Large intestine (tissue), 3 donors: ENCODE measurements at regions not wholly inside any gene's neighbourhood (a gene's known extent, or its start where the extent isn't known, plus 50 kb on each side); places are given as distances from the start of the nearest gene placed in this dataset.

Experiments used
- DNase-seq, 2 donors: peaks; one replicate each; pipeline versions ENCODE4 v3.0.0 to v3.0.0-alpha.2; 2013
- H3K27ac ChIP-seq: one replicate; pipeline ENCODE4 v1.5.1; 2013; ENCODE audit warnings: low read length
- H3K27me3 ChIP-seq: 2 replicates; pipeline ENCODE4 v1.6.1; 2013; ENCODE audit warnings: low read length; ENCODE audit not compliant: control insufficient read depth, insufficient read depth
- H3K36me3 ChIP-seq: 2 replicates; pipeline ENCODE4 v1.6.1; 2013; ENCODE audit warnings: low read length; ENCODE audit not compliant: control insufficient read depth, insufficient read depth
- H3K4me1 ChIP-seq: one replicate; pipeline ENCODE4 v1.6.1; 2013; ENCODE audit warnings: low read length; ENCODE audit not compliant: control insufficient read depth, insufficient read depth
- H3K4me3 ChIP-seq: one replicate; pipeline ENCODE4 v1.5.1; 2013; ENCODE audit warnings: low read length
- H3K9me3 ChIP-seq: one replicate; pipeline ENCODE4 v1.6.1; 2013; ENCODE audit warnings: mild to moderate bottlenecking, low read depth, low read length, moderate library complexity; ENCODE audit not compliant: control insufficient read depth
- WGBS: methylation state at CpG from one replicate; pipeline ENCODE4 v1.1.5; 2013; ENCODE audit warnings: low lambda C conversion rate; ENCODE audit not compliant: insufficient coverage; 5-methylcytosine and 5-hydroxymethylcytosine counted together

GRCh38 chr5:142509026-142509425 lies 176.9 kb downstream of the FGF1 start:
- Histone ChIP-seq H3K36me3 (no peaks in the 10 kb centered on the region), H3K9me3 (no peaks in the 10 kb centered on the region), H3K4me1 (peaks cover 45% of the 10 kb centered on the region), H3K27me3 (no peaks in the 10 kb centered on the region), H3K4me3 (no peak overlapping the region), H3K27ac (no peak overlapping the region)
- DNase-seq = no peak
- WGBS = no CpG with 5 or more reads among the region's 1 CpG

GRCh38 chr5:142508591-142508990 lies 177.3 kb downstream of the FGF1 start:
- Histone ChIP-seq H3K4me3 (no peak overlapping the region), H3K9me3 (no peaks in the 10 kb centered on the region), H3K4me1 (peaks cover 45% of the 10 kb centered on the region), H3K27me3 (no peaks in the 10 kb centered on the region), H3K36me3 (no peaks in the 10 kb centered on the region), H3K27ac (peak overlapping the region; percentile 77)
- 50% methylated on average over 1 of the region's 2 CpGs for WGBS
- DNase-seq = peak in 1 of 2 donors; percentile 50

GRCh38 chr5:142507531-142508372 lies 178.1 kb downstream of the FGF1 start:
- DNase-seq = peak; percentile 47 to 80
- H3K27me3 ChIP-seq = no peaks in the 10 kb centered on the region
- no peaks in the 10 kb centered on the region for H3K36me3 ChIP-seq
- peak overlapping the region; percentile 77 for H3K27ac ChIP-seq
- 100% methylated on average over 1 of the region's 21 CpGs for WGBS
- peaks cover 44% of the 10 kb centered on the region for H3K4me1 ChIP-seq
- H3K4me3 ChIP-seq = no peak overlapping the region
- H3K9me3 ChIP-seq = no peaks in the 10 kb centered on the region

GRCh38 chr5:142506756-142507155 lies 179.1 kb downstream of the FGF1 start:
- no peaks in the 10 kb centered on the region for H3K36me3 ChIP-seq
- no peaks in the 10 kb centered on the region for H3K27me3 ChIP-seq
- WGBS = 100% methylated on average over 1 of the region's 4 CpGs
- H3K4me1 ChIP-seq = peaks cover 35% of the 10 kb centered on the region
- no peaks in the 10 kb centered on the region for H3K9me3 ChIP-seq
- no peak overlapping the region for H3K4me3 ChIP-seq
- no peak overlapping the region for H3K27ac ChIP-seq
- no peak for DNase-seq

GRCh38 chr5:142506046-142506445 lies 179.8 kb downstream of the FGF1 start:
- no peaks in the 10 kb centered on the region for H3K36me3 ChIP-seq
- H3K4me3 ChIP-seq = no peak overlapping the region
- H3K27me3 ChIP-seq = no peaks in the 10 kb centered on the region
- H3K27ac ChIP-seq = no peak overlapping the region
- DNase-seq = no peak
- peaks cover 29% of the 10 kb centered on the region for H3K4me1 ChIP-seq
- no peaks in the 10 kb centered on the region for H3K9me3 ChIP-seq
- WGBS = no CpG with 5 or more reads among the region's 1 CpG

GRCh38 chr5:142501890-142502289 lies 177.1 kb upstream of the SPRY4 start:
- no CpG with 5 or more reads among the region's 3 CpGs for WGBS
- no peak for DNase-seq
- Histone ChIP-seq H3K4me1 (peaks cover 5% of the 10 kb centered on the region), H3K36me3 (no peaks in the 10 kb centered on the region), H3K27me3 (no peaks in the 10 kb centered on the region), H3K4me3 (no peak overlapping the region), H3K27ac (no peak overlapping the region), H3K9me3 (no peaks in the 10 kb centered on the region)

- no peaks in the 10 kb centered on the region for H3K9me3 ChIP-seq
- no peaks in the 10 kb centered on the region for H3K27me3 ChIP-seq
- DNase-seq = no peak
- H3K36me3 ChIP-seq = no peaks in the 10 kb centered on the region
- H3K4me1 ChIP-seq = peaks cover 5% of the 10 kb centered on the region
- no peak overlapping the region for H3K4me3 ChIP-seq
- no peak overlapping the region for H3K27ac ChIP-seq
- 73% methylated on average over 2 of the region's 3 CpGs for whole genome bisulfite sequencing
Observed at GRCh38 chr5:142500227-142500905, 175.5 kb upstream of the SPRY4 start.

GRCh38 chr5:142499591-142500226 lies 174.9 kb upstream of the SPRY4 start:
- WGBS = no CpG with 5 or more reads among the region's 6 CpGs
- DNase-seq = peak; percentile 22 to 69
- no peaks in the 10 kb centered on the region for H3K36me3 ChIP-seq
- H3K27me3 ChIP-seq = no peaks in the 10 kb centered on the region
- no peak overlapping the region for H3K4me3 ChIP-seq
- H3K27ac ChIP-seq = no peak overlapping the region
- peaks cover 5% of the 10 kb centered on the region for H3K4me1 ChIP-seq
- H3K9me3 ChIP-seq = no peaks in the 10 kb centered on the region

GRCh38 chr5:142498298-142498697 lies 173.5 kb upstream of the SPRY4 start:
- Histone ChIP-seq H3K4me3 (no peak overlapping the region), H3K4me1 (peaks cover 5% of the 10 kb centered on the region), H3K36me3 (no peaks in the 10 kb centered on the region), H3K27ac (no peak overlapping the region), H3K9me3 (no peaks in the 10 kb centered on the region), H3K27me3 (no peaks in the 10 kb centered on the region)
- WGBS = 100% methylated on average over 1 of the region's 3 CpGs
- no peak for DNase-seq

- Histone ChIP-seq H3K4me3 (no peak overlapping the region), H3K4me1 (peaks cover 5% of the 10 kb centered on the region), H3K36me3 (no peaks in the 10 kb centered on the region), H3K9me3 (no peaks in the 10 kb centered on the region), H3K27ac (no peak overlapping the region), H3K27me3 (no peaks in the 10 kb centered on the region)
- no peak for DNase-seq
- WGBS = 80% methylated on average over 1 of the region's 2 CpGs
Observed at GRCh38 chr5:142495531-142495930, 170.7 kb upstream of the SPRY4 start.
